ENCODE measurements at regions not wholly inside any gene's neighbourhood (a gene's known extent, or its start where the extent isn't known, plus 50 kb on each side); places are given as distances from the start of the nearest gene placed in this dataset.
"Not testable (repeated sequence)": the region's sequence is repeated elsewhere in the genome, so short reads cannot be mapped to it uniquely, and the experiment has no call there.

GRCh38 chr5:60163762-60164161 is 270.2 kb upstream of the PDE4D start:
- FAIRE-seq: no peak

GRCh38 chr5:60162441-60162840 is 268.9 kb upstream of the PDE4D start:
- no peak for FAIRE-seq

GRCh38 chr5:60161340-60161934 is 267.9 kb upstream of the PDE4D start:
- FAIRE-seq: peak; percentile 96

- FAIRE-seq: no peak
These were observed 255.6 kb upstream of the PDE4D start for GRCh38 chr5:60149081-60149480.

GRCh38 chr5:60148366-60148765 is 254.8 kb upstream of the PDE4D start:
- FAIRE-seq: no peak

- FAIRE-seq: no peak
These were observed 254.3 kb upstream of the PDE4D start for GRCh38 chr5:60147791-60148190.

GRCh38 chr5:60143942-60144549 is 250.5 kb upstream of the PDE4D start:
- no peak for FAIRE-seq

GRCh38 chr5:60141119-60141518 is 247.6 kb upstream of the PDE4D start:
- no peak for FAIRE-seq

- FAIRE-seq: no peak
These were observed 243.3 kb upstream of the PDE4D start for GRCh38 chr5:60136841-60137240.

- FAIRE-seq: no peak
These were observed 238.0 kb upstream of the PDE4D start for GRCh38 chr5:60131504-60131903.

- no peak for FAIRE-seq
These were observed 232.1 kb upstream of the PDE4D start for GRCh38 chr5:60125636-60126035.

GRCh38 chr5:60102961-60103693 is 209.6 kb upstream of the PDE4D start:
- no peak for FAIRE-seq

GRCh38 chr5:60101573-60101972 is 208.0 kb upstream of the PDE4D start:
- no peak for FAIRE-seq

GRCh38 chr5:60092671-60093422 is 199.3 kb upstream of the PDE4D start:
- FAIRE-seq: no peak

- FAIRE-seq: no peak
These were observed 193.1 kb upstream of the PDE4D start for GRCh38 chr5:60086583-60086982.

- no peak for FAIRE-seq
These were observed 190.7 kb upstream of the PDE4D start for GRCh38 chr5:60084226-60084625.

- FAIRE-seq: no peak
These were observed 183.8 kb upstream of the PDE4D start for GRCh38 chr5:60077292-60077691.

GRCh38 chr5:60076746-60077145 is 183.2 kb upstream of the PDE4D start:
- FAIRE-seq: no peak

GRCh38 chr5:60066502-60066901 is 173.0 kb upstream of the PDE4D start:
- no peak for FAIRE-seq

GRCh38 chr5:60060389-60060788 is 166.9 kb upstream of the PDE4D start:
- no peak for FAIRE-seq

- no peak for FAIRE-seq
These were observed 162.7 kb upstream of the PDE4D start for GRCh38 chr5:60056191-60056590.

- no peak for FAIRE-seq
These were observed 161.6 kb upstream of the PDE4D start for GRCh38 chr5:60055168-60055567.

- not testable (repeated sequence) for FAIRE-seq
These were observed 148.6 kb upstream of the PDE4D start for GRCh38 chr5:60041996-60042664.
